HG03460 (cell line): ENCODE measurements at regions not wholly inside any gene's neighbourhood (a gene's known extent, or its start where the extent isn't known, plus 50 kb on each side); places are given as distances from the start of the nearest gene placed in this dataset.
"Not testable (repeated sequence)": the region's sequence is repeated elsewhere in the genome, so short reads cannot be mapped to it uniquely, and the experiment has no call there.

Experiments used
- ATAC-seq: cut with Tn5 transposase; IDR thresholded peaks from one replicate; pipeline ENCODE4 v1.9.1; 2021; ENCODE audit not compliant: unreplicated experiment

- no peak for ATAC-seq
Measured at GRCh38 chr5:162607879-162608278, 540.3 kb downstream of the GABRG2 start.

GRCh38 chr5:162621726-162622263 lies 554.2 kb downstream of the GABRG2 start:
- not testable (repeated sequence) for ATAC-seq

GRCh38 chr5:162624110-162624509 lies 556.5 kb downstream of the GABRG2 start:
- no peak for ATAC-seq

GRCh38 chr5:162637481-162637880 lies 569.9 kb downstream of the GABRG2 start:
- no peak for ATAC-seq

GRCh38 chr5:162638849-162639248 lies 571.3 kb downstream of the GABRG2 start:
- ATAC-seq = no peak

- no peak for ATAC-seq
Measured at GRCh38 chr5:162641142-162641813, 573.7 kb downstream of the GABRG2 start.

- ATAC-seq = no peak
Measured at GRCh38 chr5:162654661-162655405, 587.3 kb downstream of the GABRG2 start.

GRCh38 chr5:162657076-162657475 lies 589.5 kb downstream of the GABRG2 start:
- no peak for ATAC-seq

- ATAC-seq = no peak
Measured at GRCh38 chr5:162664846-162665245, 597.3 kb downstream of the GABRG2 start.

GRCh38 chr5:162668926-162669325 lies 601.4 kb downstream of the GABRG2 start:
- ATAC-seq = no peak

- ATAC-seq = no peak
Measured at GRCh38 chr5:162672061-162672460, 604.5 kb downstream of the GABRG2 start.

GRCh38 chr5:162683284-162683683 lies 615.7 kb downstream of the GABRG2 start:
- ATAC-seq = no peak

- no peak for ATAC-seq
Measured at GRCh38 chr5:162684145-162684544, 616.6 kb downstream of the GABRG2 start.

GRCh38 chr5:162685302-162685701 lies 617.7 kb downstream of the GABRG2 start:
- ATAC-seq = no peak

GRCh38 chr5:162696272-162696671 lies 628.7 kb downstream of the GABRG2 start:
- ATAC-seq = not testable (repeated sequence)

GRCh38 chr5:162699361-162699760 lies 631.8 kb downstream of the GABRG2 start:
- ATAC-seq = no peak

GRCh38 chr5:162703914-162704313 lies 636.3 kb downstream of the GABRG2 start:
- ATAC-seq = no peak

- no peak for ATAC-seq
Measured at GRCh38 chr5:162711244-162711643, 643.7 kb downstream of the GABRG2 start.

- no peak for ATAC-seq
Measured at GRCh38 chr5:162719720-162720119, 652.1 kb downstream of the GABRG2 start.

GRCh38 chr5:162721125-162721524 lies 653.6 kb downstream of the GABRG2 start:
- no peak for ATAC-seq

GRCh38 chr5:162752612-162753011 lies 684.8 kb upstream of the CCNG1 start:
- ATAC-seq = no peak

- no peak for ATAC-seq
Measured at GRCh38 chr5:162762119-162762518, 675.3 kb upstream of the CCNG1 start.
